ENCODE measurements at regions not wholly inside any gene's neighbourhood (a gene's known extent, or its start where the extent isn't known, plus 50 kb on each side); places are given as distances from the start of the nearest gene placed in this dataset.

DNA sequence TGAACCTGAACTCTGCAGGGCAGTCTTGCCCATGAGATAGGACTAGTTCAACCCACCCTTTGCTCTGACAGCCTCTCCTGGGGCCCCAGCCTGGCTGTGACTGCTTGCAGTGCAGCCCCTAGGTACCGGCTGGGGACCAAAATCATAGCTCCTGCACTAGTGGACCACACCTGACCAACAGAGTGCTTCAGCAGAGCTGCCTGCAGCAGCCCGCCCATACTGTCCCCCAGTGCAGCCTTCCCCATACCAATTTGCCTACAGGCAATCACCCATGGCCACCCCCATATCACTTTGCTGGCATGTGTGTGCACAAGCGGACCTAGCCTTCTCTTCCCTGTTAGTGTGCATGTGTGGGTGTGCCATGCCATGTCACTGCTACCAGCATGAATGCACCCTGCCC, 347.6 kb upstream of the MPDZ start:
- H3K4me1 ChIP-seq (ENCODE audit: low read length) = no peaks in the 10 kb centered on the region
- no peak overlapping the region for H3K27ac ChIP-seq (ENCODE audit: low read length)
- no peaks in the 10 kb centered on the region for H3K27me3 ChIP-seq (replicated peaks; ENCODE audit: insufficient read depth, low read length)
- H3F3A ChIP-seq (ENCODE audit: insufficient read depth, low read length) = no peaks in the 10 kb centered on the region
- H3K36me3 ChIP-seq (replicated peaks; ENCODE audit: insufficient read depth, low read length) = no peaks in the 10 kb centered on the region
- H2AFZ ChIP-seq (ENCODE audit: low read length) = no peak overlapping the region
- H3K9me3 ChIP-seq (replicated peaks; ENCODE audit: insufficient read depth, low read length) = no peaks in the 10 kb centered on the region
- no peaks in the 10 kb centered on the region for H3K9me2 ChIP-seq (replicated peaks; ENCODE audit: insufficient read depth, low read length)
- H4K20me1 ChIP-seq (ENCODE audit: insufficient read depth, low read length) = no peaks in the 10 kb centered on the region
- DNase-seq = no peak
- H3K9ac ChIP-seq (ENCODE audit: low read length) = no peak overlapping the region
- no peaks in the 10 kb centered on the region for H3K79me2 ChIP-seq (ENCODE audit: low read length)
- no peak overlapping the region for H3K4me2 ChIP-seq (ENCODE audit: low read depth, low read length)
- TF ChIP-seq EZH2 (optimal IDR thresholded peaks at IDR 0.05; ENCODE audit: low read depth, low read length) = no peak
- no peak overlapping the region for H3K4me3 ChIP-seq (ENCODE audit: low read length)

DNA sequence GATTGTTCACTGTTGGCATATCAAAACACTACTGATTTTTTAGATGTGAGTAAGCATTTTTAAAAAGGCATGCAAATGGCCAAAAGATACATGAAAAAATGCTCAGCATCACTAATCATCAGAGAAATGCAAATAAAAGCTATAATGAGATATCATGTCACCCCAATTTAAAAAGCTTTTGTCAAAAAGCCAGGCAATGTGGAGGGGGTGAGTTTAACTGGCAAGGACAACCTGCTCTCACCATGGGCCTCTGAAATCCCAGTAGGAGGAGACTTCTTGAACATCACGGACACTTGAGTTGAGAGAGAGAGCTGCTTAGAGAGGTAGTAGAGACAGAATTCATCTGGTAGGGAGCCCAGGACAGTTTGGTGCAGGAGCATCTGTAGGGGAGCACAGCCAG, 347.1 kb upstream of the MPDZ start:
- Histone ChIP-seq H2AFZ (ENCODE audit: low read length) (no peak overlapping the region), H3K4me1 (ENCODE audit: low read length) (no peaks in the 10 kb centered on the region), H4K20me1 (ENCODE audit: insufficient read depth, low read length) (no peaks in the 10 kb centered on the region), H3K27ac (ENCODE audit: low read length) (no peak overlapping the region), H3K9me2 (replicated peaks; ENCODE audit: insufficient read depth, low read length) (no peaks in the 10 kb centered on the region), H3K9me3 (replicated peaks; ENCODE audit: insufficient read depth, low read length) (no peaks in the 10 kb centered on the region), H3K27me3 (replicated peaks; ENCODE audit: insufficient read depth, low read length) (no peaks in the 10 kb centered on the region), H3F3A (ENCODE audit: insufficient read depth, low read length) (no peaks in the 10 kb centered on the region), H3K79me2 (ENCODE audit: low read length) (no peaks in the 10 kb centered on the region), H3K36me3 (replicated peaks; ENCODE audit: insufficient read depth, low read length) (no peaks in the 10 kb centered on the region), H3K4me2 (ENCODE audit: low read depth, low read length) (no peak overlapping the region), H3K9ac (ENCODE audit: low read length) (no peak overlapping the region), H3K4me3 (ENCODE audit: low read length) (no peak overlapping the region)
- no peak for DNase-seq
- no peak for TF ChIP-seq EZH2 (optimal IDR thresholded peaks at IDR 0.05; ENCODE audit: low read depth, low read length)
- TF ChIP-seq, protein P1, sequence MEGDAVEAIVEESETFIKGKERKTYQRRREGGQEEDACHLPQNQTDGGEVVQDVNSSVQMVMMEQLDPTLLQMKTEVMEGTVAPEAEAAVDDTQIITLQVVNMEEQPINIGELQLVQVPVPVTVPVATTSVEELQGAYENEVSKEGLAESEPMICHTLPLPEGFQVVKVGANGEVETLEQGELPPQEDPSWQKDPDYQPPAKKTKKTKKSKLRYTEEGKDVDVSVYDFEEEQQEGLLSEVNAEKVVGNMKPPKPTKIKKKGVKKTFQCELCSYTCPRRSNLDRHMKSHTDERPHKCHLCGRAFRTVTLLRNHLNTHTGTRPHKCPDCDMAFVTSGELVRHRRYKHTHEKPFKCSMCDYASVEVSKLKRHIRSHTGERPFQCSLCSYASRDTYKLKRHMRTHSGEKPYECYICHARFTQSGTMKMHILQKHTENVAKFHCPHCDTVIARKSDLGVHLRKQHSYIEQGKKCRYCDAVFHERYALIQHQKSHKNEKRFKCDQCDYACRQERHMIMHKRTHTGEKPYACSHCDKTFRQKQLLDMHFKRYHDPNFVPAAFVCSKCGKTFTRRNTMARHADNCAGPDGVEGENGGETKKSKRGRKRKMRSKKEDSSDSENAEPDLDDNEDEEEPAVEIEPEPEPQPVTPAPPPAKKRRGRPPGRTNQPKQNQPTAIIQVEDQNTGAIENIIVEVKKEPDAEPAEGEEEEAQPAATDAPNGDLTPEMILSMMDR (IDR thresholded peaks at IDR 0.05; ENCODE audit: low read length) = no peak
- no peak for TF ChIP-seq EZH2phosphoT487 (IDR thresholded peaks at IDR 0.05; ENCODE audit: low read length)

DNA sequence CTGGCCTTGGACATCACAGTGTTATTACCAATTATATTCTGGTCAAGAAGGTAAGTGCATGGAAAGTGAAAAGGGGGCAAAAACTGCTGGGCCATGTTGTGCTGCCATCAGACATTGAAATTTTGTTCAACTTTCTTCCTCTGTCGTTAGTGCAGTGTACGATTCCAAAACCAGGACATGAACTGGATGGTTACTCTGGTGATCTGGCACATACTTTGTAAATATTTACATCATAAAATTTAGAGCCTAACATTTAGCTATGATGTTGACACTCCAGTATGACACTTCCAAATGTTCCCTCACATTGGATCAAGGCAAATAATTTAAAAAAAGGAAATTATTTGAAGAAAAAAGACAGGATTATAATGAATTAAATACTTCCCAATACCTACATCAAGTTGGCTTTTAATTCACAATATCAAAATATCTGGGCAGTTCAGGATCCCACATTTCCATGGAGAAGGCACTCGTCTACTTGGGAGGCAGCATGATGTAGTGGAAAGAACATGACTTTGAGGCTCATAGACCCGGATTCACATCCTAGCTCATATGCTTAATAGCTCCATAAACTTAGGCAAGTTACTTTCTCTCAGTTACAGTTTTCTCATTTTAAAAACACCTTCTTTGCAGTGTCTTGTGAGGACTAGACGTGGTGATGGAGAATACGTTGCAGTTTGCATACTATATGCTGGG, 342.5 kb upstream of the MPDZ start:
- no peak for DNase-seq
- H3K9ac ChIP-seq (ENCODE audit: low read length) = no peak overlapping the region
- H3K4me2 ChIP-seq (ENCODE audit: low read depth, low read length) = no peak overlapping the region
- TF ChIP-seq, protein P1 (IDR thresholded peaks at IDR 0.05; ENCODE audit: low read length) = no peak
- no peak for TF ChIP-seq EZH2 (optimal IDR thresholded peaks at IDR 0.05; ENCODE audit: low read depth, low read length)
- TF ChIP-seq EZH2phosphoT487 (IDR thresholded peaks at IDR 0.05; ENCODE audit: low read length) = no peak
- no peak overlapping the region for H3K4me3 ChIP-seq (ENCODE audit: low read length)
- H3F3A ChIP-seq (ENCODE audit: insufficient read depth, low read length) = no peaks in the 10 kb centered on the region
- H2AFZ ChIP-seq (ENCODE audit: low read length) = no peak overlapping the region
- no peaks in the 10 kb centered on the region for H3K79me2 ChIP-seq (ENCODE audit: low read length)
- H3K36me3 ChIP-seq (replicated peaks; ENCODE audit: insufficient read depth, low read length) = no peaks in the 10 kb centered on the region
- no peaks in the 10 kb centered on the region for H3K4me1 ChIP-seq (ENCODE audit: low read length)
- H4K20me1 ChIP-seq (ENCODE audit: insufficient read depth, low read length) = no peaks in the 10 kb centered on the region
- no peak overlapping the region for H3K27ac ChIP-seq (ENCODE audit: low read length)
- no peaks in the 10 kb centered on the region for H3K9me3 ChIP-seq (replicated peaks; ENCODE audit: insufficient read depth, low read length)
- no peaks in the 10 kb centered on the region for H3K27me3 ChIP-seq (replicated peaks; ENCODE audit: insufficient read depth, low read length)
- no peaks in the 10 kb centered on the region for H3K9me2 ChIP-seq (replicated peaks; ENCODE audit: insufficient read depth, low read length)

DNA sequence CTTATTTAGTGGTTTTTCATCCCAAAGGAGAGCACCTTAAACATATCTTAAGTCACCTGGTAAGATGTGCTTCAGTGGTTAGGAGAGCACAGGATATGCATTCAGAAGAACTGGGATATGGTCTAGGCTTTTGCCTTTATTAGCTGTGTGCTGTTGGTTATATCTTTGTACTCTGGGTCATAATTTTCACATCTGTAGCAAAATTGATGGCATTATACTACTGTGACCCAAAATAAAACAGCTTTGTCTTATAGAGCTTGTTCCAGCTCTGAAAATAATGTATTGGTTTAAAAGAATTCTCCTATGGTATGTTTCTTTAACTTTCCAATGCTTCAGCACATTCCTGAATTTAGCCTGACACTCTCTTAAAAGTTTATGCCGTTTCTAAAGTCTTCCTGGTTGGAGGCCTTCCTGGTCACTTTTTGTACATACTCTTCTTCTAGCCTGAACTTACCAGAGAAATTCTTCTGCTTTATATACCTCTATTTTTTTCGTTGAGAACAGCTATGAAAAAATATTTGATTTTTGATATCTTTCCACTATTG, 337.1 kb upstream of the MPDZ start:
- Histone ChIP-seq H3K4me3 (ENCODE audit: low read length) (no peak overlapping the region), H3F3A (ENCODE audit: insufficient read depth, low read length) (no peaks in the 10 kb centered on the region)
- TF ChIP-seq, protein P1 (IDR thresholded peaks at IDR 0.05; ENCODE audit: low read length) = no peak
- TF ChIP-seq EZH2phosphoT487 (IDR thresholded peaks at IDR 0.05; ENCODE audit: low read length) (no peak), EZH2 (optimal IDR thresholded peaks at IDR 0.05; ENCODE audit: low read depth, low read length) (no peak)

More for the DNA sequence above, 337.1 kb upstream of the MPDZ start:
- H2AFZ ChIP-seq (ENCODE audit: low read length) = no peak overlapping the region
- no peaks in the 10 kb centered on the region for H3K79me2 ChIP-seq (ENCODE audit: low read length)
- H4K20me1 ChIP-seq (ENCODE audit: insufficient read depth, low read length) = no peaks in the 10 kb centered on the region
- H3K9me3 ChIP-seq (replicated peaks; ENCODE audit: insufficient read depth, low read length) = no peaks in the 10 kb centered on the region
- H3K27ac ChIP-seq (ENCODE audit: low read length) = no peak overlapping the region
- H3K4me2 ChIP-seq (ENCODE audit: low read depth, low read length) = no peak overlapping the region
- H3K27me3 ChIP-seq (replicated peaks; ENCODE audit: insufficient read depth, low read length) = no peaks in the 10 kb centered on the region
- H3K36me3 ChIP-seq (replicated peaks; ENCODE audit: insufficient read depth, low read length) = no peaks in the 10 kb centered on the region
- DNase-seq = no peak
- H3K9ac ChIP-seq (ENCODE audit: low read length) = no peak overlapping the region
- no peaks in the 10 kb centered on the region for H3K9me2 ChIP-seq (replicated peaks; ENCODE audit: insufficient read depth, low read length)
- H3K4me1 ChIP-seq (ENCODE audit: low read length) = no peaks in the 10 kb centered on the region
